H9 (cell line): ENCODE measurements at regions not wholly inside any gene's neighbourhood (a gene's known extent, or its start where the extent isn't known, plus 50 kb on each side); places are given as distances from the start of the nearest gene placed in this dataset.

ENCODE experiments used
- DNase-seq: peaks from one replicate; pipeline ENCODE4 v3.0.0-alpha.2; 2017
- H2AFZ ChIP-seq: one replicate; pipeline ENCODE4 v1.6.1; 2013; ENCODE audit warnings: mild to moderate bottlenecking, low read length, control low read depth, moderate library complexity
- H2AK5ac ChIP-seq: 2 replicates; pipeline ENCODE4 v1.6.1; 2013; ENCODE audit warnings: low read length, control low read depth, mixed read lengths; ENCODE audit not compliant: insufficient read length
- H2BK120ac ChIP-seq: one replicate; pipeline ENCODE4 v1.6.1; 2013; ENCODE audit warnings: low read depth, mild to moderate bottlenecking, low read length, control low read depth, inconsistent platforms; ENCODE audit not compliant: poor library complexity, severe bottlenecking
- H2BK12ac ChIP-seq: 2 replicates; pipeline ENCODE4 v1.6.1; 2013; ENCODE audit warnings: low read length, control low read depth, mixed read lengths, low read depth; ENCODE audit not compliant: insufficient read length
- H2BK15ac ChIP-seq: 2 replicates; pipeline ENCODE4 v1.6.1; 2013; ENCODE audit warnings: low read depth, low read length, control low read depth
- H2BK20ac ChIP-seq: one replicate; pipeline ENCODE4 v1.6.1; 2013; ENCODE audit warnings: low read depth, mild to moderate bottlenecking, low read length, control low read depth, inconsistent platforms; ENCODE audit not compliant: poor library complexity, severe bottlenecking
- H2BK5ac ChIP-seq: 2 replicates; pipeline ENCODE4 v1.6.1; 2013; ENCODE audit warnings: low read length, control low read depth, mixed read lengths; ENCODE audit not compliant: insufficient read length
- H3K14ac ChIP-seq: 2 replicates; pipeline ENCODE4 v1.6.1; 2013; ENCODE audit warnings: low read length, control low read depth; ENCODE audit not compliant: insufficient read depth
- H3K18ac ChIP-seq: 2 replicates; pipeline ENCODE4 v1.6.1; 2013; ENCODE audit warnings: low read depth, mild to moderate bottlenecking, mixed read lengths, low read length, control low read depth; ENCODE audit not compliant: insufficient read length
- H3K23ac ChIP-seq: 2 replicates; pipeline ENCODE4 v1.6.1; 2013; ENCODE audit warnings: low read length, control low read depth, mixed read lengths, low read depth; ENCODE audit not compliant: insufficient read length
- H3K23me2 ChIP-seq: 2 replicates; pipeline ENCODE4 v1.6.1; 2013; ENCODE audit warnings: low read depth, mild to moderate bottlenecking, mixed read lengths, low read length, control low read depth; ENCODE audit not compliant: insufficient read length, poor library complexity, severe bottlenecking
- H3K27ac ChIP-seq: 2 replicates; pipeline ENCODE4 v1.5.1; 2013; ENCODE audit warnings: low read length, control low read depth, mixed read lengths, low read depth; ENCODE audit not compliant: insufficient read length
- H3K27me3 ChIP-seq: 2 replicates; pipeline ENCODE4 v1.6.1; 2013; ENCODE audit warnings: low read length, control low read depth, inconsistent platforms; ENCODE audit not compliant: insufficient read depth
- H3K4ac ChIP-seq: 2 replicates; pipeline ENCODE4 v1.6.1; 2013; ENCODE audit warnings: low read depth, mild to moderate bottlenecking, control low read depth, inconsistent platforms, low read length, moderate library complexity
- H3K4me1 ChIP-seq: 2 replicates; pipeline ENCODE4 v1.6.1; 2013; ENCODE audit warnings: low read length, control low read depth, inconsistent platforms; ENCODE audit not compliant: insufficient read depth
- H3K4me2 ChIP-seq: 2 replicates; pipeline ENCODE4 v1.6.1; 2013; ENCODE audit warnings: low read length, control low read depth, mixed read lengths; ENCODE audit not compliant: insufficient read length, insufficient read depth
- H3K56ac ChIP-seq: 2 replicates; pipeline ENCODE4 v1.6.1; 2013; ENCODE audit warnings: low read depth, mild to moderate bottlenecking, mixed read lengths, low read length, control low read depth; ENCODE audit not compliant: insufficient read length
- H3K79me1 ChIP-seq: 2 replicates; pipeline ENCODE4 v1.6.1; 2013; ENCODE audit warnings: low read depth, mild to moderate bottlenecking, moderate library complexity, low read length, control low read depth, inconsistent platforms; ENCODE audit not compliant: insufficient read depth, poor library complexity, severe bottlenecking
- H3K79me2 ChIP-seq: 2 replicates; pipeline ENCODE4 v1.6.1; 2013; ENCODE audit warnings: low read length, control low read depth, inconsistent platforms; ENCODE audit not compliant: insufficient read depth
- H3K9ac ChIP-seq: 2 replicates; pipeline ENCODE4 v1.6.1; 2013; ENCODE audit warnings: low read length, control low read depth, mixed read lengths; ENCODE audit not compliant: insufficient read length; ENCODE audit errors: extremely low read depth
- H3K9me3 ChIP-seq: one replicate; pipeline ENCODE4 v1.6.1; 2013; ENCODE audit warnings: low read depth, low read length, inconsistent platforms; ENCODE audit not compliant: control insufficient read depth
- H3T11ph ChIP-seq: one replicate; pipeline ENCODE4 v1.6.1; 2013; ENCODE audit warnings: mild to moderate bottlenecking, low read length, control low read depth, inconsistent platforms
- H4K20me1 ChIP-seq: one replicate; pipeline ENCODE4 v1.6.1; 2013; ENCODE audit not compliant: control insufficient read depth, insufficient read length, insufficient read depth
- H4K5ac ChIP-seq: 2 replicates; pipeline ENCODE4 v1.6.1; 2013; ENCODE audit warnings: low read depth, mild to moderate bottlenecking, mixed read lengths, low read length, control low read depth; ENCODE audit not compliant: insufficient read length
- H4K8ac ChIP-seq: replicated peaks from 2 replicates; pipeline ENCODE4 v1.6.1; 2013; ENCODE audit warnings: low read length, control low read depth, mixed read lengths, low read depth; ENCODE audit not compliant: insufficient read length
- H4K91ac ChIP-seq: 2 replicates; pipeline ENCODE4 v1.6.1; 2013; ENCODE audit warnings: low read depth, mild to moderate bottlenecking, moderate library complexity, mixed read lengths, low read length, control low read depth; ENCODE audit not compliant: insufficient read length
- H3K27ac Mint-ChIP-seq, 3 experiments: 2 replicates in 2 of 3; 3 replicates in 1 of 3; pipeline ENCODE4 v1.8.0; 2020 to 2021; ENCODE audit warnings: mixed read lengths in 3 of 3, mild to moderate bottlenecking in 1 of 3, moderate library complexity in 1 of 3
- H3K27me3 Mint-ChIP-seq: 2 replicates; pipeline ENCODE4 v1.8.0; 2021; ENCODE audit warnings: low read depth, mild to moderate bottlenecking, moderate library complexity, mixed read lengths
- H3K36me3 Mint-ChIP-seq, 3 experiments: 2 replicates in 2 of 3; 3 replicates in 1 of 3; pipeline ENCODE4 v1.8.0; 2020 to 2021; ENCODE audit warnings: low read depth in 3 of 3, mixed read lengths in 3 of 3; ENCODE audit not compliant: insufficient read depth in 1 of 3
- H3K4me1 Mint-ChIP-seq, 2 experiments: 2 replicates each; pipeline ENCODE4 v1.8.0; 2020; ENCODE audit warnings: mixed read lengths in 2 of 2
- H3K4me3 Mint-ChIP-seq, 2 experiments: 2 replicates in 1 of 2; 3 replicates in 1 of 2; pipeline ENCODE4 v1.8.0; 2020 to 2021; ENCODE audit warnings: mild to moderate bottlenecking in 2 of 2, mixed read lengths in 2 of 2, moderate library complexity in 1 of 2
- H3K9me3 Mint-ChIP-seq, 2 experiments: 2 replicates in 1 of 2; 3 replicates in 1 of 2; pipeline ENCODE4 v1.8.0; 2020; ENCODE audit warnings: mild to moderate bottlenecking in 2 of 2, mixed read lengths in 2 of 2, moderate library complexity in 1 of 2
- CTCF ChIP-seq: fragments of 200-600 bp; sonication (generic); conservative IDR thresholded peaks from 3 replicates; pipeline ENCODE4 v1.8.0; 2021; ENCODE audit warnings: antibody characterized with exemption, mild to moderate bottlenecking
- WGBS: extraction: QIAGEN DNeasy Blood & Tissue Kit; methylation state at CpG from one replicate; pipeline ENCODE4 v1.1.7; 2013; ENCODE audit warnings: missing lambda C conversion rate, low lambda C conversion rate, mixed read lengths; ENCODE audit not compliant: insufficient read length; ENCODE audit errors: extremely low coverage; 5-methylcytosine and 5-hydroxymethylcytosine counted together

DNA sequence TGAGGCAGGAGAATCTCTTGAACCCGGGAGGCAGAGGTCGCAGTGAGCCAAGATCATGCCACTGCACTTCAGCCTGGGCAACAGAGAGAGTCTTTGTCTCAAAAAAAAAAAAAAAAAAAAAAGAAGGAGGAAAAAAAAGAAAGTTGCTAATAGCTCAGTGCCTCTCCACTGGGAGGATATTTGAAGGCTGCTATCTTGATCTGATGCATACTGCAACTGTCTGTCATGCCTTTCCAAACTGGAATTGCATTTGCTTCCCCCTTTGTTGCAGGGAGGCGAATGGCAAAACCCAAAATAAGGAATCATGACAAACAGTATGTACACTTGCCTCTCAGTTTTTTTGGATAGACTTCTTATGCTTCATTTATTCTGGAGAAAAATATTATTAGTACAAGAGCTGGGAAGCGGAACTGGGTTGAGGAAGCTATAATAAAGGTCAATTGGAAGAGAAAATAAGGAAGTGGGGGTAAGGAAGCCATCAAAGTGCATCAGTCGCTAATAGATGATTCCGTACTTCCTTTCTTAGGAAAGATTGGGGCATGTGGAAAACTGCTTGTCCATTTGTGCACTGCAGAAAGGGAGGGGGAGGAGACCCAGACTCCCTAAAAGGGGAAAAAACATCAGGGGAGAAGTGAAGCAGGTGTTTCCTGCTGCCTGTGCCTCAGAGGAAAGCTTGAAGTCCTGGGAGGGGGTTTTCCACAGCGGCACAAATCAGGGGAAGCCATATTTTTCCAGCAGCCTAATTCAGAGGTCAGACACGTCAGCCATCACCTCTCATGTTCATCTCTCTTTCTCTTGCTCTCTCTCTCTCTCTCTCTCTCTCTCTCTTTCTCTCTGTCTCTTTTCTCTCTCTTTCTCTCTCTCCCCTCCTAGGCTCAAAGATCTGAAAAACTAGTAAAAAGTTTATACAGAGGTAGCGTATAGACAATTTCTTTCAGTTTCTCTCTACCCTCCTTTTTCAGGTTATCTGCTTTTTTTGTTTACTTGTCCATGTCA, 301.4 kb upstream of the TNP1 start:
- no peak for TF ChIP-seq CTCF
- Histone ChIP-seq H4K5ac (no peak overlapping the region), H3T11ph (no peak overlapping the region), H3K9ac (no peak overlapping the region), H4K8ac (no peak overlapping the region), H3K79me2 (no peaks in the 10 kb centered on the region), H2BK120ac (no peak overlapping the region), H2BK20ac (no peak overlapping the region), H3K14ac (no peak overlapping the region; the same call in 1 of the 2 replicates), H3K23me2 (no peaks in the 10 kb centered on the region), H3K4me1 (no peaks in the 10 kb centered on the region), H3K23ac (no peak overlapping the region), H2BK15ac (no peak overlapping the region), H4K20me1 (no peaks in the 10 kb centered on the region), H3K79me1 (no peaks in the 10 kb centered on the region), H2AFZ (no peak overlapping the region), H3K27ac (no peak overlapping the region), H3K4ac (no peak overlapping the region), H3K27me3 (no peaks in the 10 kb centered on the region), H4K91ac (no peak overlapping the region), H3K56ac (no peak overlapping the region), H2BK5ac (no peak overlapping the region), H3K4me2 (no peak overlapping the region), H3K9me3 (no peaks in the 10 kb centered on the region), H2BK12ac (no peak overlapping the region), H2AK5ac (no peak overlapping the region), H3K18ac (no peak overlapping the region)
- no CpG with 5 or more reads among the region's 9 CpGs for WGBS
- no peak overlapping the region for H3K4me3 Mint-ChIP-seq
- no peak overlapping the region for H3K27ac Mint-ChIP-seq
- H3K27me3 Mint-ChIP-seq = peaks cover 20% of the 10 kb centered on the region
- no peak for DNase-seq
- no peaks in the 10 kb centered on the region; a peak in 1 of 7 replicates for H3K36me3 Mint-ChIP-seq
- H3K9me3 Mint-ChIP-seq = no peaks in the 10 kb centered on the region
- H3K4me1 Mint-ChIP-seq = no peaks in the 10 kb centered on the region
